WTC11 (cell line): ENCODE measurements at regions not wholly inside any gene's neighbourhood (a gene's known extent, or its start where the extent isn't known, plus 50 kb on each side); places are given as distances from the start of the nearest gene placed in this dataset.

ENCODE experiments used
- ATAC-seq: fragments of 200-7000 bp; cut with Tn5 transposase; 2 replicates; pipeline ENCODE4 v1.10.0; 2021; ENCODE audit warnings: mild to moderate bottlenecking, moderate library complexity
- CTCF ChIA-PET: fragments of 300-600 bp; sonication (Branson Sonifier 250); formaldehyde crosslinking; loops from one replicate; lab custom pipeline; 2021; ENCODE audit warnings: antibody characterized with exemption; lab: Charles Lee
- POLR2A ChIA-PET: fragments of 350-600 bp; sonication (Branson Sonifier 250); formaldehyde crosslinking; loops from one replicate; lab custom pipeline; 2021; ENCODE audit warnings: antibody characterized with exemption; lab: Charles Lee
- DNase-seq: peaks from one replicate; pipeline ENCODE4 v3.0.0; 2021; ENCODE audit warnings: low spot score
- H3K27ac Mint-ChIP-seq: 2 replicates; pipeline ENCODE4 v1.8.0; 2021; ENCODE audit warnings: mixed read lengths
- H3K27me3 Mint-ChIP-seq: 2 replicates; pipeline ENCODE4 v1.8.0; 2021; ENCODE audit warnings: low read depth, mild to moderate bottlenecking, moderate library complexity, mixed read lengths
- H3K36me3 Mint-ChIP-seq: 2 replicates; pipeline ENCODE4 v1.8.0; 2021; ENCODE audit warnings: mixed read lengths
- H3K4me1 Mint-ChIP-seq: 2 replicates; pipeline ENCODE4 v1.8.0; 2022; ENCODE audit warnings: mixed read lengths
- H3K4me3 Mint-ChIP-seq: 2 replicates; pipeline ENCODE4 v1.8.0; 2021; ENCODE audit warnings: mild to moderate bottlenecking, moderate library complexity, mixed read lengths
- H3K9me3 Mint-ChIP-seq: 2 replicates; pipeline ENCODE4 v1.8.0; 2021; ENCODE audit warnings: mixed read lengths
- ATF1 ChIP-seq: sonication (generic); formaldehyde crosslinking; IDR thresholded peaks from 2 replicates; pipeline ENCODE4 v1.8.1; 2023; ENCODE audit warnings: mild to moderate bottlenecking, moderate library complexity, missing genetic modification reagents
- FOXK1 ChIP-seq: sonication (generic); formaldehyde crosslinking; IDR thresholded peaks from 2 replicates; pipeline ENCODE4 v1.8.0; 2022; ENCODE audit warnings: mild to moderate bottlenecking, moderate library complexity, missing genetic modification reagents
- NR2C2 ChIP-seq: sonication (generic); formaldehyde crosslinking; IDR thresholded peaks from 2 replicates; pipeline ENCODE4 v1.8.0; 2022; ENCODE audit warnings: mild to moderate bottlenecking, missing genetic modification reagents
- OVOL2 ChIP-seq: fragments of 250-450 bp; sonication (Bioruptor Pico); IDR thresholded peaks from 2 replicates; pipeline ENCODE4 v1.9.0; 2021; ENCODE audit warnings: mild to moderate bottlenecking, borderline replicate concordance
- RORB ChIP-seq: fragments of 250-450 bp; sonication (Bioruptor Pico); IDR thresholded peaks from 2 replicates; pipeline ENCODE4 v1.9.0; 2021; ENCODE audit warnings: mild to moderate bottlenecking
- SMAD3 ChIP-seq: sonication (generic); formaldehyde crosslinking; IDR thresholded peaks from 2 replicates; pipeline ENCODE4 v1.8.0; 2022; ENCODE audit warnings: missing genetic modification reagents, mild to moderate bottlenecking, borderline replicate concordance
- ZNF423 ChIP-seq: fragments of 250-450 bp; sonication (Bioruptor Pico); IDR thresholded peaks from 2 replicates; pipeline ENCODE4 v2.1.2; 2022; ENCODE audit warnings: mild to moderate bottlenecking, moderate library complexity
- TF ChIP-seq, protein P1 (sequence below): sonication (generic); formaldehyde crosslinking; IDR thresholded peaks from 2 replicates; pipeline ENCODE4 v1.8.0; 2023; ENCODE audit warnings: missing genetic modification reagents
- TF ChIP-seq, protein P2 (sequence below): sonication (generic); formaldehyde crosslinking; IDR thresholded peaks from 2 replicates; pipeline ENCODE4 v1.8.1; 2022; ENCODE audit warnings: low read depth, missing genetic modification reagents, borderline replicate concordance
- TF ChIP-seq, protein P3 (sequence below): sonication (generic); formaldehyde crosslinking; IDR thresholded peaks from 2 replicates; pipeline ENCODE4 v1.8.0; 2022; ENCODE audit warnings: mild to moderate bottlenecking, missing genetic modification reagents
- TF ChIP-seq, protein P4 (sequence below): fragments of 250-450 bp; sonication (Bioruptor Pico); IDR thresholded peaks from 2 replicates; pipeline ENCODE4 v1.9.0; 2021; ENCODE audit warnings: mild to moderate bottlenecking, borderline replicate concordance
- TF ChIP-seq, protein P5 (sequence below): sonication (generic); formaldehyde crosslinking; IDR thresholded peaks from 2 replicates; pipeline ENCODE4 v1.8.1; 2022; ENCODE audit warnings: low read depth, mild to moderate bottlenecking, moderate library complexity, missing genetic modification reagents, borderline replicate concordance
- TF ChIP-seq, protein P6 (sequence below): fragments of 250-450 bp; sonication (Bioruptor Pico); IDR thresholded peaks from 2 replicates; pipeline ENCODE4 v1.8.0; 2021; ENCODE audit warnings: mild to moderate bottlenecking
- TF ChIP-seq, protein P7 (sequence below): sonication (generic); formaldehyde crosslinking; IDR thresholded peaks from 2 replicates; pipeline ENCODE4 v1.8.1; 2022; ENCODE audit warnings: missing genetic modification reagents, borderline replicate concordance
- TF ChIP-seq, protein P8 (sequence below): fragments of 250-450 bp; sonication (Bioruptor Pico); IDR thresholded peaks from 2 replicates; pipeline ENCODE4 v2.1.2; 2022; ENCODE audit warnings: mild to moderate bottlenecking, moderate library complexity

DNA sequence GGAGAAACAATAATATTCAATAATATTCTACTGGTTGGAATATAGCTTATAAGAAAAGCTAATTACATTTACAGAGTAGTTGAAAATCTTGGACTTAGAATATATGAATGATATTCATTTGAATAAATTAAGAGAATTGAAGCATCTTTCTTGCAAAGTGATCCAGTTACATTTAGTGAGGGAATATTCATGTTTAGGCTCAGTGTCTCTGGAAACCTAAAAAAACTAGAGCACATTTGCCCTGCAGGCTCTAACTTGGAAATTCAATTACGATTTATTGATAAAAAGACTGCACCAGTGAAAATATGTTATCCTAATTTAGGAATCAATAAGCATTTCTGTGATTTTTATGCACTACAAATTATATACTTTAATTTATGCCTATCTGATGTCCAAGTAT lies 58.3 kb upstream of the RAP1GDS1 start:
- ChIA-PET POLR2A (no interaction called here), CTCF (no interaction called here)
- ATAC-seq (no peak), DNase-seq (no peak)
- H3K4me1 Mint-ChIP-seq: peaks cover 13% of the 10 kb centered on the region
- H3K27me3 Mint-ChIP-seq: no peaks in the 10 kb centered on the region
- H3K9me3 Mint-ChIP-seq: peaks cover 20% of the 10 kb centered on the region
- no peak overlapping the region for H3K4me3 Mint-ChIP-seq
- peaks cover 12% of the 10 kb centered on the region for H3K36me3 Mint-ChIP-seq
- TF ChIP-seq, protein P1, sequence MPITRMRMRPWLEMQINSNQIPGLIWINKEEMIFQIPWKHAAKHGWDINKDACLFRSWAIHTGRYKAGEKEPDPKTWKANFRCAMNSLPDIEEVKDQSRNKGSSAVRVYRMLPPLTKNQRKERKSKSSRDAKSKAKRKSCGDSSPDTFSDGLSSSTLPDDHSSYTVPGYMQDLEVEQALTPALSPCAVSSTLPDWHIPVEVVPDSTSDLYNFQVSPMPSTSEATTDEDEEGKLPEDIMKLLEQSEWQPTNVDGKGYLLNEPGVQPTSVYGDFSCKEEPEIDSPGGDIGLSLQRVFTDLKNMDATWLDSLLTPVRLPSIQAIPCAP: no peak
- TF ChIP-seq OVOL2 (CRISPR knock-in tag) (no peak), ATF1 (CRISPR knock-in tag) (no peak), SMAD3 (CRISPR knock-in tag) (no peak)
- TF ChIP-seq, protein P2, sequence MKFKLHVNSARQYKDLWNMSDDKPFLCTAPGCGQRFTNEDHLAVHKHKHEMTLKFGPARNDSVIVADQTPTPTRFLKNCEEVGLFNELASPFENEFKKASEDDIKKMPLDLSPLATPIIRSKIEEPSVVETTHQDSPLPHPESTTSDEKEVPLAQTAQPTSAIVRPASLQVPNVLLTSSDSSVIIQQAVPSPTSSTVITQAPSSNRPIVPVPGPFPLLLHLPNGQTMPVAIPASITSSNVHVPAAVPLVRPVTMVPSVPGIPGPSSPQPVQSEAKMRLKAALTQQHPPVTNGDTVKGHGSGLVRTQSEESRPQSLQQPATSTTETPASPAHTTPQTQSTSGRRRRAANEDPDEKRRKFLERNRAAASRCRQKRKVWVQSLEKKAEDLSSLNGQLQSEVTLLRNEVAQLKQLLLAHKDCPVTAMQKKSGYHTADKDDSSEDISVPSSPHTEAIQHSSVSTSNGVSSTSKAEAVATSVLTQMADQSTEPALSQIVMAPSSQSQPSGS (CRISPR knock-in tag): no peak
- H3K27ac Mint-ChIP-seq: no peak overlapping the region

DNA sequence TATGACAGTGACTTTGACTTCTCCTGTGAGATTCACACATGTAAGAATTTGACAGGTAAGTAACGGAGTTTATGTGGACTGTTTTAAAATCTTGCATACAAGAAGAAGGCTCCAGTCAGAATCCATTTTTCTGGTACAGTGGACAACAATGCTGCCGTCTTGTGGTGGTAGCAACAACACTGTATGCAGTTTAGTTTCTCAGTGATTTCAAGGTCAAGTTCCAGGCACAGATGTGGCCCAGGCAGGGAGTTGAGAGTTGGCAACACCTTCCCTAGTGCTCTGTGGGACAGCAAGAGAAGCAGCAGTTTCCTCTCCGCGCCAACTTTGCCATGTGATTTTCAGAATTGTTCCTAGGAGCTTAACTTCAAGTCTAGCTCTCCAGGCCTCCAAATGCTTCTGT lies 56.0 kb upstream of the STPG2 start:
- ATAC-seq: no peak
- peaks cover 12% of the 10 kb centered on the region for H3K4me1 Mint-ChIP-seq
- TF ChIP-seq RORB: no peak
- no peak for TF ChIP-seq ZNF423 (CRISPR knock-in tag)
- TF ChIP-seq, protein P2 (CRISPR knock-in tag): no peak
- TF ChIP-seq, protein P3, sequence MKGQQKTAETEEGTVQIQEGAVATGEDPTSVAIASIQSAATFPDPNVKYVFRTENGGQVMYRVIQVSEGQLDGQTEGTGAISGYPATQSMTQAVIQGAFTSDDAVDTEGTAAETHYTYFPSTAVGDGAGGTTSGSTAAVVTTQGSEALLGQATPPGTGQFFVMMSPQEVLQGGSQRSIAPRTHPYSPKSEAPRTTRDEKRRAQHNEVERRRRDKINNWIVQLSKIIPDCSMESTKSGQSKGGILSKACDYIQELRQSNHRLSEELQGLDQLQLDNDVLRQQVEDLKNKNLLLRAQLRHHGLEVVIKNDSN (CRISPR knock-in tag): no peak
- TF ChIP-seq, protein P4, sequence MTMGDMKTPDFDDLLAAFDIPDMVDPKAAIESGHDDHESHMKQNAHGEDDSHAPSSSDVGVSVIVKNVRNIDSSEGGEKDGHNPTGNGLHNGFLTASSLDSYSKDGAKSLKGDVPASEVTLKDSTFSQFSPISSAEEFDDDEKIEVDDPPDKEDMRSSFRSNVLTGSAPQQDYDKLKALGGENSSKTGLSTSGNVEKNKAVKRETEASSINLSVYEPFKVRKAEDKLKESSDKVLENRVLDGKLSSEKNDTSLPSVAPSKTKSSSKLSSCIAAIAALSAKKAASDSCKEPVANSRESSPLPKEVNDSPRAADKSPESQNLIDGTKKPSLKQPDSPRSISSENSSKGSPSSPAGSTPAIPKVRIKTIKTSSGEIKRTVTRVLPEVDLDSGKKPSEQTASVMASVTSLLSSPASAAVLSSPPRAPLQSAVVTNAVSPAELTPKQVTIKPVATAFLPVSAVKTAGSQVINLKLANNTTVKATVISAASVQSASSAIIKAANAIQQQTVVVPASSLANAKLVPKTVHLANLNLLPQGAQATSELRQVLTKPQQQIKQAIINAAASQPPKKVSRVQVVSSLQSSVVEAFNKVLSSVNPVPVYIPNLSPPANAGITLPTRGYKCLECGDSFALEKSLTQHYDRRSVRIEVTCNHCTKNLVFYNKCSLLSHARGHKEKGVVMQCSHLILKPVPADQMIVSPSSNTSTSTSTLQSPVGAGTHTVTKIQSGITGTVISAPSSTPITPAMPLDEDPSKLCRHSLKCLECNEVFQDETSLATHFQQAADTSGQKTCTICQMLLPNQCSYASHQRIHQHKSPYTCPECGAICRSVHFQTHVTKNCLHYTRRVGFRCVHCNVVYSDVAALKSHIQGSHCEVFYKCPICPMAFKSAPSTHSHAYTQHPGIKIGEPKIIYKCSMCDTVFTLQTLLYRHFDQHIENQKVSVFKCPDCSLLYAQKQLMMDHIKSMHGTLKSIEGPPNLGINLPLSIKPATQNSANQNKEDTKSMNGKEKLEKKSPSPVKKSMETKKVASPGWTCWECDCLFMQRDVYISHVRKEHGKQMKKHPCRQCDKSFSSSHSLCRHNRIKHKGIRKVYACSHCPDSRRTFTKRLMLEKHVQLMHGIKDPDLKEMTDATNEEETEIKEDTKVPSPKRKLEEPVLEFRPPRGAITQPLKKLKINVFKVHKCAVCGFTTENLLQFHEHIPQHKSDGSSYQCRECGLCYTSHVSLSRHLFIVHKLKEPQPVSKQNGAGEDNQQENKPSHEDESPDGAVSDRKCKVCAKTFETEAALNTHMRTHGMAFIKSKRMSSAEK: no peak
- TF ChIP-seq, protein P5, sequence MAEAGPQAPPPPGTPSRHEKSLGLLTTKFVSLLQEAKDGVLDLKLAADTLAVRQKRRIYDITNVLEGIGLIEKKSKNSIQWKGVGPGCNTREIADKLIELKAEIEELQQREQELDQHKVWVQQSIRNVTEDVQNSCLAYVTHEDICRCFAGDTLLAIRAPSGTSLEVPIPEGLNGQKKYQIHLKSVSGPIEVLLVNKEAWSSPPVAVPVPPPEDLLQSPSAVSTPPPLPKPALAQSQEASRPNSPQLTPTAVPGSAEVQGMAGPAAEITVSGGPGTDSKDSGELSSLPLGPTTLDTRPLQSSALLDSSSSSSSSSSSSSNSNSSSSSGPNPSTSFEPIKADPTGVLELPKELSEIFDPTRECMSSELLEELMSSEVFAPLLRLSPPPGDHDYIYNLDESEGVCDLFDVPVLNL (CRISPR knock-in tag): no peak
- TF ChIP-seq, protein P6, sequence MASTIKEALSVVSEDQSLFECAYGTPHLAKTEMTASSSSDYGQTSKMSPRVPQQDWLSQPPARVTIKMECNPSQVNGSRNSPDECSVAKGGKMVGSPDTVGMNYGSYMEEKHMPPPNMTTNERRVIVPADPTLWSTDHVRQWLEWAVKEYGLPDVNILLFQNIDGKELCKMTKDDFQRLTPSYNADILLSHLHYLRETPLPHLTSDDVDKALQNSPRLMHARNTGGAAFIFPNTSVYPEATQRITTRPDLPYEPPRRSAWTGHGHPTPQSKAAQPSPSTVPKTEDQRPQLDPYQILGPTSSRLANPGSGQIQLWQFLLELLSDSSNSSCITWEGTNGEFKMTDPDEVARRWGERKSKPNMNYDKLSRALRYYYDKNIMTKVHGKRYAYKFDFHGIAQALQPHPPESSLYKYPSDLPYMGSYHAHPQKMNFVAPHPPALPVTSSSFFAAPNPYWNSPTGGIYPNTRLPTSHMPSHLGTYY: no peak
- TF ChIP-seq FOXK1 (CRISPR knock-in tag): no peak
- TF ChIP-seq, protein P7, sequence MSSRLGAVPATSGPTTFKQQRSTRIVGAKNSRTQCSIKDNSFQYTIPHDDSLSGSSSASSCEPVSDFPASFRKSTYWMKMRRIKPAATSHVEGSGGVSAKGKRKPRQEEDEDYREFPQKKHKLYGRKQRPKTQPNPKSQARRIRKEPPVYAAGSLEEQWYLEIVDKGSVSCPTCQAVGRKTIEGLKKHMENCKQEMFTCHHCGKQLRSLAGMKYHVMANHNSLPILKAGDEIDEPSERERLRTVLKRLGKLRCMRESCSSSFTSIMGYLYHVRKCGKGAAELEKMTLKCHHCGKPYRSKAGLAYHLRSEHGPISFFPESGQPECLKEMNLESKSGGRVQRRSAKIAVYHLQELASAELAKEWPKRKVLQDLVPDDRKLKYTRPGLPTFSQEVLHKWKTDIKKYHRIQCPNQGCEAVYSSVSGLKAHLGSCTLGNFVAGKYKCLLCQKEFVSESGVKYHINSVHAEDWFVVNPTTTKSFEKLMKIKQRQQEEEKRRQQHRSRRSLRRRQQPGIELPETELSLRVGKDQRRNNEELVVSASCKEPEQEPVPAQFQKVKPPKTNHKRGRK (CRISPR knock-in tag): no peak
- TF ChIP-seq NR2C2 (CRISPR knock-in tag): no peak
- no peak for TF ChIP-seq ATF1 (CRISPR knock-in tag)
- TF ChIP-seq, protein P8, sequence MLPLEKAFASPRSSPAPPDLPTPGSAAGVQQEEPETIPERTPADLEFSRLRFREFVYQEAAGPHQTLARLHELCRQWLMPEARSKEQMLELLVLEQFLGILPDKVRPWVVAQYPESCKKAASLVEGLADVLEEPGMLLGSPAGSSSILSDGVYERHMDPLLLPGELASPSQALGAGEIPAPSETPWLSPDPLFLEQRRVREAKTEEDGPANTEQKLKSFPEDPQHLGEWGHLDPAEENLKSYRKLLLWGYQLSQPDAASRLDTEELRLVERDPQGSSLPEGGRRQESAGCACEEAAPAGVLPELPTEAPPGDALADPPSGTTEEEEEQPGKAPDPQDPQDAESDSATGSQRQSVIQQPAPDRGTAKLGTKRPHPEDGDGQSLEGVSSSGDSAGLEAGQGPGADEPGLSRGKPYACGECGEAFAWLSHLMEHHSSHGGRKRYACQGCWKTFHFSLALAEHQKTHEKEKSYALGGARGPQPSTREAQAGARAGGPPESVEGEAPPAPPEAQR (CRISPR knock-in tag): no peak
- TF ChIP-seq, protein P1: no peak

More for the DNA sequence above, 56.0 kb upstream of the STPG2 start:
- POLR2A ChIA-PET: no interaction called here
- H3K27ac Mint-ChIP-seq: no peak overlapping the region
- peaks cover 23% of the 10 kb centered on the region for H3K36me3 Mint-ChIP-seq
- no peak for DNase-seq
- CTCF ChIA-PET: no interaction called here
- no peaks in the 10 kb centered on the region for H3K27me3 Mint-ChIP-seq
- no peak overlapping the region for H3K4me3 Mint-ChIP-seq
- peaks cover 47% of the 10 kb centered on the region for H3K9me3 Mint-ChIP-seq
